K562 (cell line): ENCODE measurements at regions not wholly inside any gene's neighbourhood (a gene's known extent, or its start where the extent isn't known, plus 50 kb on each side); places are given as distances from the start of the nearest gene placed in this dataset.
A peak's percentile ranks its signal among the peaks of the same experiment; 100 is the strongest.

Experiments used
- ASH1L ChIP-seq: fragments of 450-650 bp; IDR thresholded peaks from 2 replicates; pipeline ENCODE4 v1.6.1; 2018; ENCODE audit warnings: borderline replicate concordance, mild to moderate bottlenecking, low read depth; ENCODE audit not compliant: partially characterized antibody
- CREBBP ChIP-seq: IDR thresholded peaks from one replicate; pipeline ENCODE4 v1.6.1; 2012; ENCODE audit warnings: low read depth, mild to moderate bottlenecking, control low read depth, inconsistent platforms, low read length
- EHMT2 ChIP-seq: fragments of 450-650 bp; IDR thresholded peaks from 2 replicates; pipeline ENCODE4 v1.6.1; 2018; ENCODE audit warnings: antibody characterized with exemption
- ELF4 ChIP-seq: fragments of 450-650 bp; formaldehyde crosslinking; IDR thresholded peaks from 2 replicates; pipeline ENCODE4 v1.4.0; 2022; ENCODE audit warnings: missing genetic modification characterization
- GATAD2A ChIP-seq: fragments of 450-650 bp; IDR thresholded peaks from 2 replicates; pipeline ENCODE4 v1.6.1; 2017
- NCOA4 ChIP-seq: fragments of 450-650 bp; IDR thresholded peaks from 2 replicates; pipeline ENCODE4 v1.6.1; 2018; ENCODE audit warnings: mild to moderate bottlenecking; ENCODE audit not compliant: partially characterized antibody
- NFYB ChIP-seq: IDR thresholded peaks from 2 replicates; pipeline ENCODE4 v1.6.1; 2011; ENCODE audit warnings: mild to moderate bottlenecking, moderate library complexity; ENCODE audit not compliant: insufficient read length; ENCODE audit errors: extremely low read depth
- NONO ChIP-seq, 2 experiments: fragments of 200-400 bp in 1 of 2; fragments of 450-650 bp in 1 of 2; formaldehyde crosslinking in 1 of 2; IDR thresholded peaks; 2 replicates each; pipeline ENCODE4 v1.6.1; 2017; ENCODE audit warnings: low read depth in 2 of 2, mild to moderate bottlenecking in 2 of 2, moderate library complexity in 2 of 2, low read length in 1 of 2
- PHF20 ChIP-seq: fragments of 450-650 bp; IDR thresholded peaks from 2 replicates; pipeline ENCODE4 v1.6.1; 2018; ENCODE audit not compliant: partially characterized antibody
- SMARCC2 ChIP-seq: fragments of 450-650 bp; IDR thresholded peaks from 2 replicates; pipeline ENCODE4 v1.6.1; 2017; ENCODE audit warnings: antibody characterized with exemption, moderate library complexity, mild to moderate bottlenecking, low read depth
- ZNF184 ChIP-seq: sonication (generic); formaldehyde crosslinking; IDR thresholded peaks from 2 replicates; pipeline ENCODE4 v1.5.0; 2020; ENCODE audit warnings: missing genetic modification reagents
- ZNF197 ChIP-seq: fragments of 200-800 bp; sonication (Bioruptor generic); IDR thresholded peaks from 2 replicates; pipeline ENCODE4 v1.6.1; 2016; ENCODE audit warnings: low read depth, missing genetic modification characterization, missing compliant biosample characterization
- ZNF232 ChIP-seq: sonication (generic); formaldehyde crosslinking; IDR thresholded peaks from 2 replicates; pipeline ENCODE4 v1.8.0; 2022; ENCODE audit warnings: mild to moderate bottlenecking, missing genetic modification reagents
- ZNF3 ChIP-seq: fragments of 250-450 bp; sonication (Bioruptor Pico); IDR thresholded peaks from 2 replicates; pipeline ENCODE4 v1.5.0; 2021; ENCODE audit warnings: mild to moderate bottlenecking, moderate library complexity
- ZNF431 ChIP-seq: sonication (generic); formaldehyde crosslinking; IDR thresholded peaks from 2 replicates; pipeline ENCODE4 v1.8.0; 2022; ENCODE audit warnings: mild to moderate bottlenecking, missing genetic modification reagents
- ZNF589 ChIP-seq: fragments of 200-800 bp; sonication (Bioruptor generic); IDR thresholded peaks from 2 replicates; pipeline ENCODE4 v1.6.1; 2016; ENCODE audit warnings: low read depth, missing genetic modification characterization, missing compliant biosample characterization
- ZNF644 ChIP-seq: fragments of 200-800 bp; sonication (Bioruptor generic); IDR thresholded peaks from 2 replicates; pipeline ENCODE4 v1.6.1; 2016; ENCODE audit warnings: low read depth, missing genetic modification characterization, missing compliant biosample characterization
- ZNF699 ChIP-seq: fragments of 250-450 bp; sonication (Bioruptor Pico); IDR thresholded peaks from 2 replicates; pipeline ENCODE4 v1.8.0; 2021; ENCODE audit warnings: mild to moderate bottlenecking, moderate library complexity; ENCODE audit not compliant: insufficient replicate concordance
- ZNF717 ChIP-seq: fragments of 250-450 bp; sonication (Bioruptor Pico); IDR thresholded peaks from 2 replicates; pipeline ENCODE4 v1.5.0; 2021
- TF ChIP-seq, protein P1 (sequence below): fragments of 450-650 bp; conservative IDR thresholded peaks from 2 replicates; pipeline ENCODE4 v1.6.1; 2016; ENCODE audit warnings: missing genetic modification characterization, low read depth, mild to moderate bottlenecking, missing compliant biosample characterization, moderate library complexity
- TF ChIP-seq, protein P2 (sequence below): fragments of 450-650 bp; IDR thresholded peaks from one replicate; pipeline ENCODE4 v1.6.1; 2018; ENCODE audit warnings: mild to moderate bottlenecking, moderate library complexity; ENCODE audit not compliant: partially characterized antibody
- TF ChIP-seq, protein P3 (sequence below): sonication (generic); IDR thresholded peaks from 2 replicates; pipeline ENCODE4 v1.6.1; 2016
- TF ChIP-seq, protein P4 (sequence below): fragments of 250-450 bp; sonication (Bioruptor Pico); IDR thresholded peaks from 2 replicates; pipeline ENCODE4 v1.5.0; 2020; ENCODE audit warnings: mild to moderate bottlenecking

DNA sequence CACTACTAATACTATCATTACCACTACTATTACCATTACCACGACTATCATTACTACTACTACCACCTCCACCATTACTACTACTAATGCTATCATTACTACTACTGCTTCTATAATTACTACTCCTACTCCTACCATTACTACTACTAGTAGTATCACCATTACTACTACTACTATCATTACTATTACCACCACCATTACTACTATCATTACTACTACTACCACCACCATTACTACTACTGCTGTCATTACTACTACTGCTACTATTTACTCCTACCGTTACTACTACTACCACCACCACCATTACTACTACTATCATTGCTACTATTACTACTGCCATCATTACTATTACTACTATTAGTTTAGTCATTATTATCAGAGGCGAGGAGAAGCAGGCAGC lies 140.9 kb upstream of the KCNJ15 start (continued):
- TF ChIP-seq CREBBP = peak; percentile 8
- no peak for TF ChIP-seq SMARCC2
- TF ChIP-seq, protein P1, sequence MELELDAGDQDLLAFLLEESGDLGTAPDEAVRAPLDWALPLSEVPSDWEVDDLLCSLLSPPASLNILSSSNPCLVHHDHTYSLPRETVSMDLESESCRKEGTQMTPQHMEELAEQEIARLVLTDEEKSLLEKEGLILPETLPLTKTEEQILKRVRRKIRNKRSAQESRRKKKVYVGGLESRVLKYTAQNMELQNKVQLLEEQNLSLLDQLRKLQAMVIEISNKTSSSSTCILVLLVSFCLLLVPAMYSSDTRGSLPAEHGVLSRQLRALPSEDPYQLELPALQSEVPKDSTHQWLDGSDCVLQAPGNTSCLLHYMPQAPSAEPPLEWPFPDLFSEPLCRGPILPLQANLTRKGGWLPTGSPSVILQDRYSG = 0 out of 2 replicates have a peak, but pooled peaks have one; percentile 69
- TF ChIP-seq, protein P2, sequence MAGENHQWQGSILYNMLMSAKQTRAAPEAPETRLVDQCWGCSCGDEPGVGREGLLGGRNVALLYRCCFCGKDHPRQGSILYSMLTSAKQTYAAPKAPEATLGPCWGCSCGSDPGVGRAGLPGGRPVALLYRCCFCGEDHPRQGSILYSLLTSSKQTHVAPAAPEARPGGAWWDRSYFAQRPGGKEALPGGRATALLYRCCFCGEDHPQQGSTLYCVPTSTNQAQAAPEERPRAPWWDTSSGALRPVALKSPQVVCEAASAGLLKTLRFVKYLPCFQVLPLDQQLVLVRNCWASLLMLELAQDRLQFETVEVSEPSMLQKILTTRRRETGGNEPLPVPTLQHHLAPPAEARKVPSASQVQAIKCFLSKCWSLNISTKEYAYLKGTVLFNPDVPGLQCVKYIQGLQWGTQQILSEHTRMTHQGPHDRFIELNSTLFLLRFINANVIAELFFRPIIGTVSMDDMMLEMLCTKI = no peak
- TF ChIP-seq, protein P3, sequence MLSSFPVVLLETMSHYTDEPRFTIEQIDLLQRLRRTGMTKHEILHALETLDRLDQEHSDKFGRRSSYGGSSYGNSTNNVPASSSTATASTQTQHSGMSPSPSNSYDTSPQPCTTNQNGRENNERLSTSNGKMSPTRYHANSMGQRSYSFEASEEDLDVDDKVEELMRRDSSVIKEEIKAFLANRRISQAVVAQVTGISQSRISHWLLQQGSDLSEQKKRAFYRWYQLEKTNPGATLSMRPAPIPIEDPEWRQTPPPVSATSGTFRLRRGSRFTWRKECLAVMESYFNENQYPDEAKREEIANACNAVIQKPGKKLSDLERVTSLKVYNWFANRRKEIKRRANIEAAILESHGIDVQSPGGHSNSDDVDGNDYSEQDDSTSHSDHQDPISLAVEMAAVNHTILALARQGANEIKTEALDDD = peak; percentile 82
- TF ChIP-seq GATAD2A = 0 out of 2 replicates have a peak, but pooled peaks have one; percentile 70
- TF ChIP-seq ZNF717 (CRISPR knock-in tag) = no peak
- peak; percentile 23 for TF ChIP-seq PHF20
- no peak for TF ChIP-seq ZNF197 (CRISPR knock-in tag)
- TF ChIP-seq EHMT2 = peak; percentile 38; the same call in 1 of the 2 replicates
- peak; percentile 76 for TF ChIP-seq ZNF431
- no peak for TF ChIP-seq NCOA4
- TF ChIP-seq ZNF644 (tag) = peak; percentile 73; the same call in 1 of the 2 replicates
- peak; percentile 93 for TF ChIP-seq ASH1L
- TF ChIP-seq, protein P4, sequence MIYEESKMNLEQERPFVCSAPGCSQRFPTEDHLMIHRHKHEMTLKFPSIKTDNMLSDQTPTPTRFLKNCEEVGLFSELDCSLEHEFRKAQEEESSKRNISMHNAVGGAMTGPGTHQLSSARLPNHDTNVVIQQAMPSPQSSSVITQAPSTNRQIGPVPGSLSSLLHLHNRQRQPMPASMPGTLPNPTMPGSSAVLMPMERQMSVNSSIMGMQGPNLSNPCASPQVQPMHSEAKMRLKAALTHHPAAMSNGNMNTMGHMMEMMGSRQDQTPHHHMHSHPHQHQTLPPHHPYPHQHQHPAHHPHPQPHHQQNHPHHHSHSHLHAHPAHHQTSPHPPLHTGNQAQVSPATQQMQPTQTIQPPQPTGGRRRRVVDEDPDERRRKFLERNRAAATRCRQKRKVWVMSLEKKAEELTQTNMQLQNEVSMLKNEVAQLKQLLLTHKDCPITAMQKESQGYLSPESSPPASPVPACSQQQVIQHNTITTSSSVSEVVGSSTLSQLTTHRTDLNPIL (CRISPR knock-in tag) = no peak
- TF ChIP-seq NONO (IDR thresholded peaks at IDR 0.05; ENCODE audit: low read depth in 2 of 2, low read length in 1 of 2) = no peak
- no peak for TF ChIP-seq ZNF184 (CRISPR knock-in tag)
- no peak for TF ChIP-seq ZNF699
- no peak for TF ChIP-seq NFYB
- TF ChIP-seq ZNF232 (CRISPR knock-in tag) = 0 out of 2 replicates have a peak, but pooled peaks have one; percentile 57
- TF ChIP-seq ZNF589 (CRISPR knock-in tag) = peak; percentile 94
- peak; percentile 66; the same call in 1 of the 2 replicates for TF ChIP-seq ZNF3 (CRISPR knock-in tag)
- no peak for TF ChIP-seq ELF4
